Hindlimb muscle (tissue), 1 donor: ENCODE measurements at regions not wholly inside any gene's neighbourhood (a gene's known extent, or its start where the extent isn't known, plus 50 kb on each side); places are given as distances from the start of the nearest gene placed in this dataset.
"Not testable (repeated sequence)": the region's sequence is repeated elsewhere in the genome, so short reads cannot be mapped to it uniquely, and the experiment has no call there.

Experiments used
- DNase-seq: peaks from one replicate; pipeline ENCODE4 v3.0.0-alpha.2; 2013

DNA sequence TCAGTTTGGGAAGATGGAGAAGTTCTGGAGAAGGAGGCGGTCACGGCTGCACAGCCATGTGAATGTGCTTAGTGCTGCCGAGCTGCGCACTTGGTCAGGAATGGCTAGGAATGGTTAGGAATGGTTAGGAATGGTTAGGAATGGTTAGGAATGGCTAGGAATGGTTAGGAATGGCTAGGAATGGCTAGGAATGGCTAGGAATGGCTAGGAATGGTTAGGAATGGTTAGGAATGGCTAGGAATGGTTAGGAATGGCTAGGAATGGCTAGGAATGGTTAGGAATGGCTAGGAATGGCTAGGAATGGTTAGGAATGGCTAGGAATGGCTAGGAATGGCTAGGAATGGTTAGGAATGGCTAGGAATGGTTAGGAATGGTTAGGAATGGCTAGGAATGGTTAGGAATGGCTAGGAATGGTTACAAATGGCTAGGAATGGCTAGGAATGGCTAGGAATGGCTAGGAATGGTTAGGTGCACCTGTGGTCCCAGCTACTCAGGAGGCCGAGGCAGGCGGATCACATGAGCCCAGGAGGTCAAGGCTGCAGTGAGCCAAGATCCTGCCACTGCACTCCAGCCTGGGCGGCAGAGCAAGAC lies 94.7 kb upstream of the PPP1R26 start:
- DNase-seq, result not testable (repeated sequence)

DNA sequence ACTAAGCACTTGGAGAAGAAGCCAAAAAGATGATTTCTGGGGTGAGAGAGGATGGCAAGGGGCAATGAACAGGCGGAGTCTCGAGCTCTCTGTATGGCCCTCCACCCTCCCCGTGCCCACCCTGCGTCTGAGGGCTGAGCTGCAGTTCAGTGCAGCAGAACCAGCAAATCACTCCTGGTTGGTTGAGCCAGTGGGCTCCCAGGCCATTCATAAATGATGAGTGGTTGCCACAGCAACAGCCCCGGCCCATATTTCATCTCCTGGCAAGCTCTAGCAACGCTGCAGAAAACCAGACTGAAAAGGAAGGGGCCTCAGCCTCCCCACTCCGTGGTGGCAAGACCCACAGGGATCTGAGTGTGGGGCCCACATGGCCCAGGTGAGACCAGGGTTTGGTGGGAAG lies 93.8 kb upstream of the PPP1R26 start:
- no peak for DNase-seq

DNA sequence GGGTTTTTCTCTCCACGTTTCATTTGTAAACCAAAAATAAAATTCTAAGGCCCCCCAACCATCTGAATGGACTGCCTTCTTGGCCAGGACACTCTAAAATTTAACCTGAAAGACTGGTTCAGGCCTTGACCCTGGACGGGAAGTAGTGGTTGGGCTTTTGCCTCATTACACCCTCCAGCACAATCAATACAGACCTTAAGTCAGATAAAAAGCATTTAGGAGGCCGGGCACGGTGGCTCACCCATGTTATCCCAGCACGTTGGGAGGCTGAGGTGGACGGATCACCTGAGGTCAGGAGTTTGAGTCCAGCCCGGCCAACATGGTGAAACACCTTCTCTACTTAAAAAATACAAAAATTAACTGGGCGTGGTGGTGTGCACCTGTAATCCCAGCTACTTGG lies 91.6 kb upstream of the PPP1R26 start:
- DNase-seq, result no peak

DNA sequence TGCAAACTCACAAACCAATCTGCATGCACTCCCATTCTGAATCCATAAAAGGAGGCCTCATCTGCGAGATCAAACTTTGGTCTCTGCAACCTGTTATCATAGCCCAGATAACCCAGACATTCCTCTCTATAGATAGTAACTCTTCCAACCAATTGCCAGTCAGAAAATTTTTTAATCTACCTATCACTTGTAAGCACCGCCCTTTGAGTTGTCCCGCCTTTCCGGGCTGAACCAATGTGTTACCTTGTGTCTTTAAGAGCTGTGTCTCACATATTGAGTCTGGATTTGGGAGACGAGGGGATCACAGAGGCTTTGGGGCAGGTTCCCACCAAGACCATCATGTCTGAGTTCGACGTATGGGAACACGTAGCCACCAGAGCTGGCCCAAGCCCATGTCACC lies 91.1 kb upstream of the PPP1R26 start:
- no peak for DNase-seq

DNA sequence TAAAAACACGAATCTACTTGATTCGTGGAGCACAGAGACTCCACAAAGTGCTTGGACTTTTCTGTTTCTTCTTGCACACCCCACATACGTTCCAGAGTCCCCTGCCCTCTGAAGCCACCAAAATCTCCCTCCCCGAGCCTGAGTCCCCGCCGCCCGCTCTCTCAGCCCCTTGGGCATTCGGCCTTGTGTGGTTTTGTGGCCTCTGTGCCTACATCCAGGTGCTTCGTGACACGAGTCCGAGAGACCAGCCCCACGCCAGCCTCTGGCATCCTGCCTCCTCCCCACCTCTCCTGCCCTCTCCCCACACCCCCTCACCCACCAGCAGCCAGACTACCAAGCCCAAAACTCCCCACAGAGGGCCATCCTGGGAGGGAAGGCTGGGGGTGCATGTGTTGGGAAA lies 87.8 kb upstream of the PPP1R26 start:
- no peak for DNase-seq

DNA sequence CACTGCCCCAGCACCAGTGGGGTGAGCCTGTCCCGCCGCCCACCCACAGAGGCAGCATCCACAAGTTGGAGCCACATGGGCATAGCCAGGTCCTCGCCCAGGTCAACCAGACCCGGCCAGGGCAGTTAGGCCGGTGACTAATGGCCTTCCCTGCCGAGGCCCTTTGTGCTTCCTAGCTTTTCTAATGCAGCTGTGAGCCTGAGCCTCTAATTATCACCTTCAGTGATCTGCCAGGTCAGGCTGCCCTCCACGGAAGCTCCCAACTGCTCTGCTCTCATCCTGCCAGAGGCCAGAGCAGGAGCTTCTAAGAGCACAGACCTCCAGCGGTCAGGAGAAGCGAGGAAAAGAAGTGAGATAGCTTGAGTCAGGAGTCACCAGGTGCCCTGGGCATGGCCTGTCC lies 87.1 kb upstream of the PPP1R26 start:
- DNase-seq, result no peak

DNA sequence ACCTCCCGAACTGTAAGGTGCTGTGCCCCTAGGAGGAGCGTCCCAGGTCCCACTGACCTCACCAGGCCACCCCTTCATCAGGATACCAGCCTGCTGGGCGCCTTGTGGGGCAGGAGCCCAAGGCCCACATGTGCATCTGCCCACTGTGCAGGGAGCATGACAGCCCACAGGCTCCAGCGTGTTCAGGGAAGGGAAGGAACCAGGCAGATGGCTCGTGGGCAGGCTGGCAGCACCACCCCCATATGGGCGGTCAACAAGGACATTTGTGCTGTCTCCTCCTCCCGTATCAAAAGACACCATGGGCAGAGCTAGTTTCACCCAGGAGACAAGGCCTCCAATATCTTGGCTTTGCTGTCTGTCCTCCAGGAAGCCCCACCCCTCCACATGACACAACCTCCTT lies 85.5 kb upstream of the PPP1R26 start:
- DNase-seq, result no peak

DNA sequence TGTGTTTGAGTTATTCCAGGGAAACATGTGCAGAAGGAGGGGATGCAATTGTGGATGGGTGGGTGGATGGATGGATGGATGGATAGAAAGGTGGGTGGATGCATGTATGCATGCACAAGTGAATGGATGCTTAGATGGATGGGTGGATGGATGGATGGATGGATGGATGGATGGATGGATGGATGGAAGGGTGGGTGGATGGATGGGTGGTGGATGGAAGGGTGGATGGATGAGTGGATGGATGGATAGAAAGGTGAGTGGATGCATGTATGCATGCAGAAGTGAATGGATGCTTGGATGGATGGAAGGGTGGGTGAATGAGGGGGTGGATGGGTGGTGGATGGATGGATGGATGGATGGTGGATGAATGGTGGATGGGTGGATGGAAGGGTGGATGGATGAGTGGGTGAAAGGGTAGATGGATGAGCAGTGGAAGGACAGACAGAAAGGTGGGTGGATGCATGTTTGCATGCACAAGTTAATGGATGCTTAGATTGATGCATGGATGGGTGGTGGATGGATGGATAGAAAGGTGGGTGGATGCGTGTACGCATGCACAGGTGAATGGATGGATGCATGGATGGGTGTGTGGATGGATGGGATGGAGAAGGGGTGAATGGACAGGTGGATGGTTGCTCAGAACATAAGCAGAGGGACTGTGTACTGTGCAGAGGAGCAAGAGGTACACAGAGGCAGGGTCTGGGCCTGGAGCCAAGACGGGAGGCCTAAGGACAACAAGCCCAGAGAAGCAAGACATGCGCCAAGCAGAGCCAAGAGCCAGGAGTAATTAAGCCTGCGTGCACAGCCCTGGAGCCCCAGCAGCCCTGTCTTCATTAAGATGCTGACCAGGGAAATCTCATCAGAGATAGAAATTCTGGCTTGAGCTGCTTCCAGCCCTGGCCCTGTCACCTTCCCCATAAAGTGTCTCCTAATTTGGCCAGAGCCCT lies 84.6 kb upstream of the PPP1R26 start:
- DNase-seq, result no peak

DNA sequence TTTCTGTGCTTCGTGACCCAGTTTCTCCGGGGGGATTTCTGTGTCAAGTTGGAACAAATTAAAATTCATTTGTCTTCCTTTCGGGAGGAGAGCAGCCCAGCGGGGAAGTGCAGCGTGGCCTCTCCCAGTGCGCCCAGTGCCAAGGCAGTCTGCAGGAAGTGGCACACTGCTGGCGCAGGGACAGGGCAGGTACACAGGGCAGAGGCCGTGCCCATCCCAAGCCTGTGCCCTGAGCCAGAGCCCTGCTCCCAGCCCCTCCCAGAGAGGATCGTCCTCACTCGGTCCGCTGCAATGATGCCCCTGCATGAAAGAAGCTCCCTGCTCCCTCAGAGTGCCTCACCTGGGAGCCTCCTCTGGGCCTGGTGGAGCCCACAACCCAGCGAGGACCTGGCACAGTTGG lies 82.4 kb upstream of the PPP1R26 start:
- DNase-seq, result no peak

DNA sequence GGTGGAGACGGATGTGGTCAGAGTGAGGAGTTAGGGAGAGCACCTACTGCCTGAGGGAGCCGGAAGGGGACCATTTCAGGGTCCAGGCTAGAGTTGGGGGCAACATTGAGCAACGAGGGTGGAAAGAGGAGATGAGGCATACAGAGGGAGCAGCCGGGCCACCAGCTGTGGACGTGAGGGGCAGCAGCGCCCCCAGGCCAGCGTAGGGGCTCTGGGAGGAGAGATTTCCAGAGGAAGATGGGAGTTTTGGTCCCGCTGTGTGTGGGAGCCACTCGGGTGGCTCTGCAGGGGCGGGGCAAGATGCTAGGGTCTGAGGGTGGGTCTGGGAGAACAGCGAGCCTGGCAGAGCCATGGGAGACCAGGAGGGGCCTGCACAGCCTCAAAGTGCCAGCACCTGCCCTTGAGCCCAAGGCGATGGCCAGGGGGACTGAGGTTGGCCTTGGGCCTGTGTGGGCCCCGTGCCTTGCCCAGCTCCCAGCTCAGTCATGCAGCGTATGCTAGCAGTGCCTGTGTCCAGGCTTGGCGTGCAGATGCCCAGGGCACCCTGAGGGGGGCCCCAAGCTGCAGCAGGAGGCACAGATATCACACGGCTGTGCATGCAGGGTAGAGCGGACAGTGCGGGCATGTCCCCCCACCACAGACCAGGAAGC lies 80.5 kb upstream of the PPP1R26 start:
- DNase-seq, result no peak

DNA sequence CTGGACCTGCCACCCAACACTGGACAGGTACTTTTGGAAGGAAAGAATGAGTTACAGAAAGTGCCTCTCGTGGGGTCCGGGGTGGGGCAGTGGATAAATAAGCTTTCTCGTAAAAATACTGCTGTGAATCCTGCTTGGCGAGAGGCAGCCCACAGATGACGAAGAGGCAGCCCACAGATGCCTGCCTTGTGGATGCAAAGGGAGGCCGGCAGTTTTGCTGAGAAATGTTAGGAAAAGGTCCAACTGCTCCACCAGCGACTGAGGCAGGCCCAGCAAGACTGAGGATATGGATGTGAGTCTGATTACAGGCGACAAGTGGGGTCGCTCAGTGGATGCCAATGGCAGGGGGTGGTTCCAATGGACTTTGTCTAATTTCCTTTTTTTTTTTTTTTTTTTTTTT lies 79.1 kb upstream of the PPP1R26 start:
- DNase-seq, result no peak

DNA sequence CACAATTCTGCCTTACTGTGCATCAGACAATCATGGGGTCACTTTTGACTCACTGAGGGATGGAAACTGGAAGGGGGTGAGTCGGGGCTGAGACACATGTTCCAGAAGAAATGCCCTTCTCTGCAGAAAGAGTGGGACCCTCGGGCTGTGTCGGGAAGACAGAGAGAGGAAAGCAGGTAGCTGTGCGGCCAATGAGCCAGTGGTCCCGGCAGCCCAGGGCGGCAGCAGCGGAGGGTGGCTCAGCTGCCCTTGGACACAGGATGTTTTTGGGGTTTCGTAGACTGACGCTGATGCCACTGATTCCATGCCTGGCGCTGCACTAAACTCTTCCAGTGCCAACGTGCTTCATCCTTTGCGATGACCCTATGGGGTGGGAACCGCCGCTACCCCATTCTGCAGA lies 78.4 kb upstream of the PPP1R26 start:
- DNase-seq, result no peak

DNA sequence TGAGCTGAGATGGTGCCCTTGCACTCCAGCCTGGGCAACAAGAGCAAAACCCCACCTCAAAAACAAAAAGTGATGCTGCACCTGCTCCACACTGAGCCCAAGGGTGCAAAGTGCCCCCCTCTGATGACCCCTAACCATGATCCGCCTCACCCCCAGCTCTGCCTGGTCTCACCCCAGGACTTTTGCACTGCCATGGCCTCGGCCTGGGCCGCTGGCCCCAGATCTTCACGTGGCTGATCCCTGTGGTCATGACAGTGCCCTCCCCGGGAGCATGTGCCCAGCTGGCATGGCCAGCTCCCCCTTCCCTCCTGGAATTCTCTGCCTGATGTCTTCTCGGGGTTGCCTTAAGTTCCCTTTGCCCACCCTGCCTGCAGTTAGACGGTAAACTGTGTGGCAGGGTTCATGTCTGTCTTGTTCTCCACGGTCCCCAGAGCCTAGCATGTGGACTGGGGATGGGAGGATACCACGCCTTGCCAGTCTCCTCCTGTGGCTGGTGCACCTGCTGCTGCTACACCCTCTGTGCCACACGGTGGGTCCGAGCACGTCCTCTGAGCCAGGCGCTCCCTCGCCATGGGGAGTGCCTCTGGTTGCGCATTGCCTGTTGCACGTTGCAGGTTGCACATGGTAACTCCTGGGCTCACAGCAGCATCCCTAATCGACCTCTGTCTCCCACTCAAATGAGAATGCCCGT lies 77.4 kb upstream of the PPP1R26 start:
- no peak for DNase-seq

DNA sequence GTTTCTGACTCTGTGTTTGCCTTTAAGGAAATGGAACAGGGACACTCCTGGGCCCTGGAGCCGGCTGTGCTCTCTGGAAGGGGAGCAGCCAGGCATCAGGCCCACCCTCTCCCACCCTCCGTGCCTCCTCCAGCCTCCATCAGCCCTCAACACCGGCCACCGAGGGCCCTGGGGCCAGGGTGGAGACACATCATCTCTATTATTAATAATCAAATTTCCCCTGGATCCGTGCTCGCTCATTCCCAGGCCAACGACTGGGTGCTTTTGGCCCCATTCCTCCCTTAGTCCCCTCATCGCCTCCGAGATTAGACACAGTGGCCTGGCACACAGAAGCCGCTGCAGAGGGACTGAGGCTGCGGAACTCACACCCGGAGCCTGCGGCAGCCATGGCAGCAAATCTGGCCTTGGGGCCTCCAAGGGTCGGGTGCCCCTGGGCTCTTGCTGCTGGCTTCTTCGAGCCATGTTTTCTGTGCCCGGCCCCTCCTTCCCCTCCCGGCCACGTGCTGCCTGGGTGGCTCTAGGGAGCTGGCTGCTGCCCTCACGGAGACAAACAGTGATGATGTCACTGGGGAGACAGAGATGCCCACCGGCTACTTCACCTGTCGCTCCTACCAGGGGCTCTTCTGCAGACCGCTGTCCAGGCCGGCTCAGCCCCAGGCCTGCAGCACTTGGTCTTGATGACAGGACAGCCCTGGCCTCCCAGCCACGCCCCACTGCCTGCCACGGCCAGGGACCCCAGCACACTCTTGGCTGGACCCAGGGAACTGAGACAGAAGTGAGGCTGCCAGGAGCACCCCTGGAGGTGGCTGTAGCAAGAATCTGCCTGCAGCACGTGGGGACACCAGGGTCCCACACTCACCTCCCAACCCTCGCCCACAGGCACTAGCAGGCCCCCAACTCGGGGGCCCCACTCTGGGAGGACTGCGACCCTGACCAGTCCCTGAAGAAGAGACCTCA lies 76.6 kb upstream of the PPP1R26 start:
- no peak for DNase-seq

DNA sequence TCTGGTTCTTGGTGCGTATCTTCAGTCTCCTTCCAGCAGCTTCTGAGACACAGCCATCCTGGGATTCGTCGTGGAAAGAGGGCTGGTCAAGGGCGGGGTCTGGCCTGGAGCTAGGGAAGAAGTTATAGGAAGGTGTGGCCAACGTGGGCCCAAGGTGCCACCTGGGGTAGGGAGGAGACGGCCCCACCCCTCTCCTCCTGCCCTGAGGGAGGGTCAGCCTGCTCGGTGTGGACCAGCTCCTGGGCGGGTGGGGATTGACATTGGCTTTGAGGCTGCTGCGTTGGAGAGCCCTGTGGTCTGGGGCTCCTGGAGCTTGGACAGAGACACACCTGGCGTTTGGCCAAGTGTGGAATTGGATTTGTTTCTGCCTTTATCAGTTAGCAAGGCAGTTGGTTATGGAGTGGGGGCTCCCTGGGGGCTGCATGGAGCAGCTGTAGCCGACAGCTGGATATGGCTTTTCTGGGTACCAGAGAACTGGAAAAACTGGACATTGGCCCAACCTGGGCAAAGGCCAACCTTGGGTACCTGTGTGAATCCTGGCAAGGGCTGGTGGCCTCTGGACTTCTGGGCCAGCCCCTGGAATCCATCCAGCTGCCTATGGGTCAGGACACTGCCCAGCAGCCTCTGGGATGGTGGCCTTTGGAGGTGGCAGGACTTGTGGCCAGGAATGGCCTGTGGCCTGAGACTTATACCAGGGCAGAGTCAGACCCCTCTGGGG lies 75.7 kb upstream of the PPP1R26 start:
- DNase-seq, result no peak

DNA sequence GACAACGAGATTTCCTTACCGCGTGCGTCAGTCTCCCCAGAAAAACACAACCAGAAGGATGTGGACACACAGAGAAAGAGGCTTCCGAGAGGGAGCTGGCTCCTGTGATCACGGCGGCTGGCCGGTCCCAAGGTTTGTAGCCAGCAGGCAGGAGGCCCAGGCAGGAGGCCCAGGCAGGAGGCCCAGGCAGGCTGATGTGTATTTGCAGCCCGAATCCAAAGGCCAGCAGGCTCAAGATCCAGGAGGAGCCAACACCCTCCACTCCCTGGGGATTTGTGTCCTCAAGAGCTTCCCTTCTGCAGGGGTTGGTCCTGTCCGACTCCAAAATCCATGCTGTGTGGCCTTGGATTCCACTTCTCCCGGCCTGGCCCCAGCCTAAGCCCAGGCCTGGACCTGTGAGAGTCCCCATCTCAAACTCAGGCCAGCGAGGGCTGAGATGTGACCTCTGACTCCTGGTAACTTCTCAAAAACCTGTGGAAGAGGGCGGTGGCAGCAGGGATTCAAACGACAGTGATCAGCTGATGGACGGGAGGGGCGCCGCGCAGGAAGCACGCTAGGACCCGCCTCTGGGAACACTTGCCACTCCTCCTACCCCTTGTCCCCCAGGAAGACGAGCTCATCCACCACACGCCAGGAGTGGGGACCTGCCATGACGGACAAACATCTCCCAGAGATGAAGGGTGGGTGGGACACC lies 75.0 kb upstream of the PPP1R26 start:
- DNase-seq, result no peak

DNA sequence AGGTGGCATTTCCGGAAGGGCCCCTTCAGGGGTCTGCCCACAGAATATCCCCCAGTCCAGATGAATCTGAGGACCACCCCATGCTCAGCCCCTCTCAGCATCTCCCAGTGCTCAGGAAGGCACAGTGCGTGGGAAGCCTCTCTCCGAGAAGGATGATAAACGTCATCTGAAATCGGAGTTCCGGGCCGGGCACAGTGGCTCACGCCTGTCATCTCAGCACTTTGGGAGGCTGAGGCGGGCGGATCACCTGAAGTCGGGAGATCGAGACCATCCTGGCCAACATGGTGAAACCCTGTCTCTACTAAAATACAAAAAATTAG lies 74.5 kb upstream of the PPP1R26 start:
- DNase-seq, result not testable (repeated sequence)

DNA sequence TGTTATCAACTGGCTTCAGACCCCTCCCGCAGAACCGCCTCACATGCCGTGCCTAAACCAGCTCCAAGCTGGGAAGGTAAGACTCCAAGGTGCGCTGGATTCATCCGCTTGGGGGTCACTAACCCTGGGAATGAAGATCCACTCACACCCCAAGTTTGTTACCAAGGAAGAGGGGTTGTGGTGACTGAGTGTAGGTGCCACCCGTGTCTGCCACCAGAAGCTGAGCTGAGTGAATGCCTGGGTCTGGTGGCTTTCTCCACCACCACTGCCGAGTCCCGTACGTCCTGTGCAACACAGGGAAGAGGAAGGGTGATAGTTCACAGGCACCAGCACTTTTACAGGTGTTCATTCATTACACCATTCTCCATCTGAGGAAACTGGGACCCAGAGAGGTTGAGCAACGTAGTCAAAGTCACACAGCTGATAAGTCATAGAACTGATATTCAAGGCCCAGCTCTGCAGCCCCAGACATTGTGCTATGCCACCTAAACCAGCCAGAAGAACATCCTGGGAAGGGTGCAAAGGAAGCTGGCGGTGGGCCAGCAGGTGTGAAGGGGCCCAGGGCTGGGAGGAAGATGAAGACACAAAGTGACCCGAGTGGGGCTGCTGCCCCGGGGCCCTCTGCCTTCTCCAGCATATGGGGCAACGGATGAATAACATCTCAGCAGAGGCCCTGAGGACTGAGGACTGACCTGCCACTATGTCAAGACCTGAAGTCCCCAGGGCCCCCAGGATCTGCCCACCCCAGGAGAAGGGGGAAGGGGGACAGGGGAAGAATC lies 70.9 kb upstream of the PPP1R26 start:
- no peak for DNase-seq

DNA sequence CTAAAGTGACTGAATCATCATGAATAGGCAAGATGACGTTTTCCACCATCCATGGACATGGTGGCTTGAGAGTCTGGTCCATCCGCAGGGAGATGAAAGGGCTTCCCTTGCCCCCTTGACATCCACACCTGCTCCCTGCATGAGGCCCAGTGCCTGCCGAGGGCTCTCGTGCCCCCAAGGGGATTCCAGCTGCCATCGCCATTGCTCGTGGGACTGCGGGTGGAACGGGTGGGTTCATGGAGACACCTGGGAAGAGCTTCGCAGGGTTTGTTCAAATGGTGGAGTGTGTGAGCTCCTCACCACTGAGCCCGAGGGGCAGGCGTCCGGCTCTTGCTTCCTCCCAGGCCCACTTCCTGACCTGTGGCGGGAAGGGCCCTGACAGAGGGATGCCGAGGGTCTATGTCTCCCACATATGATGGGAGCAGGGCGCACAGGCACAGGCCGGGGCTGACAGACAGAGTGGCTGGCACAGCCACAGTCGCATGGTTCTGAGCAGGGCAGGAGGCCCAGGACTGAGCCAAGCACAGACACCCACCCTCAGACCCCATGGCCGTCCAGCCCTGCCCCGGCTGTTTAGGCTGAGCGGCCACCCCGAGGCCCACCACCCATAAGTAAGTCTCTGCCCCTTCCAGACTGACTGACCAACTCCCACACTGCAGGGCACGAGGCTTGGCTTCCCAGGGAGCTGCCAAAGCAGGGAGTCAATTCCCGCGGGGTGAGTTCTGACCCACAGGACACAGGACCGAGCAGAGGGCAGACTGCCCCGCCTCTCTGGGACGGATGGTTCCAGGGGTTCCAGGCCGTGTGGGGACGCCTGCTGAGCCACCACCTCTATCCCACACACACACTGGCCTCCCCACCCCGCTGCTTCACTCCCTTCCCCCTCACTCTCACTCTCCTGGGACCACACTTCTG lies 70.0 kb upstream of the PPP1R26 start:
- no peak for DNase-seq
